Large intestine (tissue), 3 donors: ENCODE measurements at regions not wholly inside any gene's neighbourhood (a gene's known extent, or its start where the extent isn't known, plus 50 kb on each side); places are given as distances from the start of the nearest gene placed in this dataset.
A peak's percentile ranks its signal among the peaks of the same experiment; 100 is the strongest.

Experiments
- DNase-seq, 2 donors: peaks; one replicate each; pipeline versions ENCODE4 v3.0.0 to v3.0.0-alpha.2; 2013
- H3K27ac ChIP-seq: one replicate; pipeline ENCODE4 v1.5.1; 2013; ENCODE audit warnings: low read length
- H3K27me3 ChIP-seq: 2 replicates; pipeline ENCODE4 v1.6.1; 2013; ENCODE audit warnings: low read length; ENCODE audit not compliant: control insufficient read depth, insufficient read depth
- H3K36me3 ChIP-seq: 2 replicates; pipeline ENCODE4 v1.6.1; 2013; ENCODE audit warnings: low read length; ENCODE audit not compliant: control insufficient read depth, insufficient read depth
- H3K4me1 ChIP-seq: one replicate; pipeline ENCODE4 v1.6.1; 2013; ENCODE audit warnings: low read length; ENCODE audit not compliant: control insufficient read depth, insufficient read depth
- H3K4me3 ChIP-seq: one replicate; pipeline ENCODE4 v1.5.1; 2013; ENCODE audit warnings: low read length
- H3K9me3 ChIP-seq: one replicate; pipeline ENCODE4 v1.6.1; 2013; ENCODE audit warnings: mild to moderate bottlenecking, low read depth, low read length, moderate library complexity; ENCODE audit not compliant: control insufficient read depth
- WGBS: methylation state at CpG from one replicate; pipeline ENCODE4 v1.1.5; 2013; ENCODE audit warnings: low lambda C conversion rate; ENCODE audit not compliant: insufficient coverage; 5-methylcytosine and 5-hydroxymethylcytosine counted together

GRCh38 chr7:12741951-12742575 is 54.6 kb downstream of the ARL4A start:
- Histone ChIP-seq H3K27ac (no peak overlapping the region), H3K9me3 (no peaks in the 10 kb centered on the region), H3K4me3 (no peak overlapping the region), H3K27me3 (no peaks in the 10 kb centered on the region), H3K36me3 (no peaks in the 10 kb centered on the region), H3K4me1 (no peaks in the 10 kb centered on the region)
- DNase-seq: no peak
- no CpG with 5 or more reads among the region's 1 CpG for WGBS

DNA sequence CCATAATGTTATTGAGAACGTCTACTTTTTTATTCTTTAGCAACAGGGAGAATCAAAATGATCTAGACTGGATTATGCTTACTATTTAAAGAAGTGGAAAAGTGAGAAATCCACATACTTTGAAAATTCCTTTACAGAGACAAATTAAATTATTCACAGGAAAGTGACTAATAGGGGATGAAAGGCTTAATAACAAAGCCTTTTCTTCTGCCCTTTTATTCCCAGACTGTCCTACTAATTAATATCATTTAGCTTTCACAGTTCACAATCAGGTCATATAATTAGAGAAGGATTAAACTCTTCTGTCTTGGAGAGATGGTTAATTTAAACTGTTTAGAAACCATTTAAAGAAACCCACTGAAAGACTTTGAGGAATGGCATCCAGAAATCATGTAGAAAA is 58.8 kb downstream of the ARL4A start:
- no peaks in the 10 kb centered on the region for H3K4me1 ChIP-seq
- 20% methylated on average over 1 of the region's 1 CpG for WGBS
- DNase-seq: no peak
- no peaks in the 10 kb centered on the region for H3K36me3 ChIP-seq
- no peak overlapping the region for H3K27ac ChIP-seq
- H3K9me3 ChIP-seq: no peaks in the 10 kb centered on the region
- H3K4me3 ChIP-seq: no peak overlapping the region
- no peaks in the 10 kb centered on the region for H3K27me3 ChIP-seq

DNA sequence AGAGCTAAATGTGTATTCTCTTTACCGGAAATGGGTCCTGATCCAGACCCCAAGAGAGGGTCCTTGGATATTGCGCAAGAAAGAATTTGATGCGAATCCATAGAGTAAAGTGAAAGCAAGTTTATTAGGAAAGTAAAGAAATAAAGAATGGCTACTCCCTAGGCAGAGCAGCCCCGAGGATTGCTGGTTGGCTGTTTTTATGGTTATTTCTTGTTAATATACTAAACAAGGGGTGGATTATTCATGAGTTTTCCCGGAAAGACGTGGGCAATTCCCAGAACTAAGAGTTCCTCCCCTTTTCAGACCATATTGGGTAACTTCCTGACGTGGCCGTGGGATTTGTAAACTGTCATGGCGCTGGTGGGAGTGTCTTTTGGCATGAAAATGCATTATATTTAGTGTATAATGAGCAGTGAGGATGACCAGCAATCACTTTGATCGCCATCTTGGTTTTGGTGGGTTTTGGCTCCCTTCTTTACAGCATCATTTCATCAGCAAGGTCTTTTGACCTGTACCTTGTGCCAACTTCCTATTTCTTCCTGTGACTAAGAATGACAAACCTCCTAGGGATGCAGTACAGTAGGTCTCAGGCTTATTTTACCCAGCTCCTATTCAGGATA is 60.4 kb downstream of the ARL4A start:
- DNase-seq: no peak
- H3K9me3 ChIP-seq: no peaks in the 10 kb centered on the region
- H3K27ac ChIP-seq: no peak overlapping the region
- no peaks in the 10 kb centered on the region for H3K4me1 ChIP-seq
- 100% methylated on average over 2 of the region's 10 CpGs for WGBS
- H3K4me3 ChIP-seq: no peak overlapping the region
- no peaks in the 10 kb centered on the region for H3K27me3 ChIP-seq
- no peaks in the 10 kb centered on the region for H3K36me3 ChIP-seq

DNA sequence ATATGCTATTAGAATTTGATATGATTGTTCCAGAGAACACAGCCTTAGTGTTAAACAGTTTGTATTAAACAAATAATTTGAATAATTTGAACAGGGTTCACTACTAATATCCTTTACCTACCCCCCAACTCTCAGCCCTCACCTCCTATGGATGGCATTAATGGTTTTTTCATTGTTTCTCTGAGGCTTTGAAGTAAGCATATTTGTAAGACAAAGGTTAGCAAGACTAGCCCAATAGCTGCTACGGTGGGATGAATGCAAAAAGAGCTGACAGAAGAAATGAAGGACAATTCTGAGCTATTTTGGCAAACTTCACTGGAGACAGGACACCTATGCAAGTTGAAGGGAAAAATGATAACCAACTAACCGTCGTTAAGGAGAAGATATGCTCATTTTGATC is 61.6 kb downstream of the ARL4A start:
- H3K4me1 ChIP-seq: no peaks in the 10 kb centered on the region
- H3K4me3 ChIP-seq: no peak overlapping the region
- no peak for DNase-seq
- H3K36me3 ChIP-seq: no peaks in the 10 kb centered on the region
- WGBS: 60% methylated on average over 2 of the region's 3 CpGs
- no peak overlapping the region for H3K27ac ChIP-seq
- no peaks in the 10 kb centered on the region for H3K9me3 ChIP-seq
- H3K27me3 ChIP-seq: no peaks in the 10 kb centered on the region

GRCh38 chr7:12749746-12750145 is 62.3 kb downstream of the ARL4A start:
- Histone ChIP-seq H3K4me3 (no peak overlapping the region), H3K27me3 (no peaks in the 10 kb centered on the region), H3K9me3 (no peaks in the 10 kb centered on the region), H3K4me1 (no peaks in the 10 kb centered on the region), H3K27ac (no peak overlapping the region), H3K36me3 (no peaks in the 10 kb centered on the region)
- WGBS: no CpG with 5 or more reads among the region's 2 CpGs
- no peak for DNase-seq

- DNase-seq: no peak
- no peak overlapping the region for H3K4me3 ChIP-seq
- H3K36me3 ChIP-seq: no peaks in the 10 kb centered on the region
- H3K9me3 ChIP-seq: no peaks in the 10 kb centered on the region
- H3K4me1 ChIP-seq: no peaks in the 10 kb centered on the region
- H3K27ac ChIP-seq: no peak overlapping the region
- no peaks in the 10 kb centered on the region for H3K27me3 ChIP-seq
- WGBS: no CpG with 5 or more reads among the region's 3 CpGs
Observed at GRCh38 chr7:12751764-12752163, 64.3 kb downstream of the ARL4A start.

DNA sequence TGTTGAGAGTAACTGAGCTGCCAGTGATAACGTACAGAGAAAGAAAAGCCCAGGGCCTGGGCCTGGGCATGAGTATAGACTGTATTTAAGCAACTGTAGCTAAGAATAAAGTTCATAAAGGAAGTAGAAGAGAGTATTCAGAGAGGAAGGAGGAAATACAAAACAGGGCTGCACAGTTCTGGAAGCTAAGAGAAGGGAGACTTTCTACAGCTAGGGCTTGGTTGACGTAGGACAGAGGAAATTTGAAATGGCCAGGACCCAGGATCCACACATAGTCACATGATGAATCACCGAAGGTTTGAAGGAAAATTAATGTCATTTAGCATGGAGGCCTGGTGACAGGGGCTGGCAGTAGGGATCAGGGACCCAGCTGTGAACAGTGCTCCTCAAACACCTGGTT is 66.7 kb downstream of the ARL4A start:
- DNase-seq: no peak
- Histone ChIP-seq H3K9me3 (no peaks in the 10 kb centered on the region), H3K4me1 (no peaks in the 10 kb centered on the region), H3K27ac (no peak overlapping the region), H3K27me3 (no peaks in the 10 kb centered on the region), H3K36me3 (no peaks in the 10 kb centered on the region), H3K4me3 (no peak overlapping the region)
- WGBS: 70% methylated on average over 1 of the region's 3 CpGs

- Histone ChIP-seq H3K4me3 (no peak overlapping the region), H3K27me3 (no peaks in the 10 kb centered on the region), H3K27ac (no peak overlapping the region), H3K4me1 (no peaks in the 10 kb centered on the region), H3K9me3 (no peaks in the 10 kb centered on the region), H3K36me3 (no peaks in the 10 kb centered on the region)
- DNase-seq: no peak
- WGBS: no CpG with 5 or more reads among the region's 4 CpGs
Observed at GRCh38 chr7:12756821-12757220, 69.4 kb downstream of the ARL4A start.

DNA sequence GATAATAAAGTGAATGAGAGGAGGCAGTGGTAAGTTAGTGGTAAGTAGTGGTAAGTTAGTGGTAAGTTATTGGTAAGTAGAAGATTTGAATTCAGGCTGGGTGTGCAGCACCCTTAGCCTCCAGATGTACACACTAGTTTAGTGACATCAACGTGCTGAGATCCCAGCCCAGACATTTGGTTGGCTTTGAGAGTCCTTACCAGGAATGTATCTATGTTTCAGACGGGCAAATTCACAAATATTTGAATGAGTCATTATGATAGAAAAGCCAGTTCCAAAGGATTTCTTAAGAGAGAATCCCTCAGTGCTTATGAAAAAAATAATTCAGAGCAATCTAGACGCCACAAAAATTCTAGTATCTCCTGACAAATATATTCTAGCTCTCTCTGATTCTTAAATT is 70.0 kb downstream of the ARL4A start:
- Histone ChIP-seq H3K9me3 (no peaks in the 10 kb centered on the region), H3K4me3 (no peak overlapping the region), H3K27ac (no peak overlapping the region), H3K27me3 (no peaks in the 10 kb centered on the region), H3K4me1 (no peaks in the 10 kb centered on the region), H3K36me3 (no peaks in the 10 kb centered on the region)
- DNase-seq: no peak
- 57% methylated on average over 2 of the region's 3 CpGs for WGBS

DNA sequence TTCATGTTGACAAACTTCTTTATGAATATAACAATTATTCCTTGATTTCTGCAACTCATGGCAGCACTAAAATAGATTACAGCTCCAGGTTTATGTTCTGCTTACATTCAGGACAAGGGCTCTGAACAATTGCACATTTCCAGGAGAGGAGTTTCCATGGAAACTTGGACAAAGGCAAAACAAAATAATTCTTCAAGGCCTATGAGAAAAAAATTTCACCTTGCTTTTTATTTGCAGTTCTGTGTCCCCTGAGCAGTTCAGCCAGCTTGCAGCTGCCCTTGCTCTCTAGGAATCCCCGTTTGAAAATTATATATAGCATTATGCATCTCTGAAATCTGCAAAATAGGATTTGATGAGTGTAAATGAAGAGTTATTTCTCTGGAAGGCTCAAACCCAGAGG is 71.7 kb downstream of the ARL4A start:
- H3K4me3 ChIP-seq: no peak overlapping the region
- H3K9me3 ChIP-seq: no peaks in the 10 kb centered on the region
- DNase-seq: peak in 1 of 2 donors; percentile 16
- WGBS: 29% methylated on average over 1 of the region's 1 CpG
- no peaks in the 10 kb centered on the region for H3K27me3 ChIP-seq
- no peak overlapping the region for H3K27ac ChIP-seq
- no peaks in the 10 kb centered on the region for H3K36me3 ChIP-seq
- H3K4me1 ChIP-seq: no peaks in the 10 kb centered on the region

GRCh38 chr7:12761111-12761510 is 73.7 kb downstream of the ARL4A start:
- no peaks in the 10 kb centered on the region for H3K36me3 ChIP-seq
- no peaks in the 10 kb centered on the region for H3K27me3 ChIP-seq
- no peak for DNase-seq
- H3K27ac ChIP-seq: no peak overlapping the region
- WGBS: 100% methylated on average over 2 of the region's 4 CpGs
- no peaks in the 10 kb centered on the region for H3K4me1 ChIP-seq
- H3K9me3 ChIP-seq: no peaks in the 10 kb centered on the region
- H3K4me3 ChIP-seq: no peak overlapping the region
